HG02588 (cell line): ENCODE measurements at regions not wholly inside any gene's neighbourhood (a gene's known extent, or its start where the extent isn't known, plus 50 kb on each side); places are given as distances from the start of the nearest gene placed in this dataset.
A peak's percentile ranks its signal among the peaks of the same experiment; 100 is the strongest.

Source experiments
- ATAC-seq: cut with Tn5 transposase; IDR thresholded peaks from one replicate; pipeline ENCODE4 v1.9.1; 2021; ENCODE audit warnings: mild to moderate bottlenecking, moderate library complexity; ENCODE audit not compliant: unreplicated experiment

DNA sequence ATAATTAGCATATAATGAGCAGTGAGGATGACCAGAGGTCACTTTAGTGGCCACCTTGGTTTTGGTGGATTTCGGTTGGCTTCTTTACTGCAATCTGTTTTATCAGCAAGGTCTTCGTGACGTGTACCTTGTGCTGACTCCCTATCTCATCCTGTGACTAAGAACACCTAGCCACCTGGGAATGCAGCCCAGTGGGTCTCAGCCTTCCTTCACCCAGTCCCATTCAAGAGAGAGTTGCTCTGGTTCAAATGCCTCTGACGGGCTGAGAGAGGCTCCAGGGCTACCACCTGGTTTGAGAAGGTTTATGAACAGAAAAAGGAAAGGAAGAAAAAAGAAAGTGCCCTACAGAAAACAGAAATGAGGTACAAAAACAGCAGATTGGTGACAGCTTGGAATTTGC, 738.7 kb downstream of the SOCS6 start:
- no peak for ATAC-seq

DNA sequence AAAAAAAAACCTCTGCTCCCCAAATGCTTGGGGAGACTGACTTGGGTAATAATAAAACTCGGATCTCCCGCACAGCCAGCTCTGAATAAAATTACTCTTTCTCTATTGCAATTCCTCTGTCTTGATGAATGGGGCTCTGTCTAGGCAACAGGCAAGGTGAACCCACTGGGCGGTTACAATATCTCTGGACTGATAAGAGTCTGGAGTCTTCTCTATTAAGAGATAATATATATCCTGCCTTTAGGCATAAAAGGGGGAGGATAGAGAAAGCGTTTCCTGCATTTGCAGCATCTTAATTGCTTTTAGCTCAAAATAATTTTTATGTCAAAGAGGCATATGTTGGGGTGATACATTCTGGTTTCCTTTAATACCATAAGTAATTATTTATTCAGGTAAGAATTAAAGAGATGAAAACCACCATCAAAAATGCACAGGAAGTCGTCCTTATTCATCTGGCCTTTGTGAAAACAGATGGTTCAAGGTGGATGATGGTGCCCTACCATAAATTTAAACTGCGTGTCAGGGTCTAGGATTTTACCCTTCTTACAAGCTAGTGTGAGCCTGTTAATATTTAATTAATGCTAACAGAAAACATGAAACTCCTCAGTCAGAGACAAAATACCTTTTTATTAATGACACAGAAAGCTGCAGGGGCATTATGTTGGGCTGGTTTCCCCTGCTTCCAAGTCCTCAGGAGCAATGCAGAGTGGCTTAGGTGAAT, 736.8 kb downstream of the SOCS6 start:
- ATAC-seq, result no peak

DNA sequence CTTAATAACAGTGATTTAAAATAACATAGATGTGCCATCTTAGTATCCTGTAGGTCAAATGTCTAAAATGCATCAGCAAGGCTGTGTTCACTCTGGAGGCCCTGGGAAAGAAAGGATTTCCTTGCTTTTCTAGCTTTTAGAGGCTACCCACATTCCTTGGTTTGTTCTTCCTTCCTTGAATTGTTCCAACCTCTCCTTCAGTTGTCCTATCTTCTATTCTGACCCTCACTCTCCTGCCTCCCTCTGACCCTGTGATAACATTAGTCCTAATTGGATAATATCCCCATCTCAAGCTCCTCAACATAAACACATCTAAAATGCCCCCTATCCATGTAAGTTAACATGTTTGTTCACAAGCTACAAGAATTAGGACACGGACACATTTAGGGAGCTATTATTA, 733.5 kb downstream of the SOCS6 start:
- ATAC-seq, result no peak

DNA sequence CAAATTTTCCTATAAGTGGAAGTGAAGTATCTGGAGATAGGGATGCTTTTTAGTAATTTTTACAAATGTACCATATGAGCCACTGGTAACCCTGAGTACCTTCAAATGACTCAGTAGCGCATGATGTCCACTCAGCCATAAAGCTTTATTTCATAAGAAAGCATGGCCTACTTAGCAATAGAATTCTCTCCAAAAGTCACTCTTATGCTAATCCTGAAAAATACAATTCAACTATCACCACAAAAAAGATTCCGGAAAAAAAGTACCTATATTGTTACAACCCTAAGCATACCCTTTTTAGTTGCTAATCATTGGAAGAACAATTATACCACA, 732.2 kb downstream of the SOCS6 start:
- ATAC-seq, result no peak

DNA sequence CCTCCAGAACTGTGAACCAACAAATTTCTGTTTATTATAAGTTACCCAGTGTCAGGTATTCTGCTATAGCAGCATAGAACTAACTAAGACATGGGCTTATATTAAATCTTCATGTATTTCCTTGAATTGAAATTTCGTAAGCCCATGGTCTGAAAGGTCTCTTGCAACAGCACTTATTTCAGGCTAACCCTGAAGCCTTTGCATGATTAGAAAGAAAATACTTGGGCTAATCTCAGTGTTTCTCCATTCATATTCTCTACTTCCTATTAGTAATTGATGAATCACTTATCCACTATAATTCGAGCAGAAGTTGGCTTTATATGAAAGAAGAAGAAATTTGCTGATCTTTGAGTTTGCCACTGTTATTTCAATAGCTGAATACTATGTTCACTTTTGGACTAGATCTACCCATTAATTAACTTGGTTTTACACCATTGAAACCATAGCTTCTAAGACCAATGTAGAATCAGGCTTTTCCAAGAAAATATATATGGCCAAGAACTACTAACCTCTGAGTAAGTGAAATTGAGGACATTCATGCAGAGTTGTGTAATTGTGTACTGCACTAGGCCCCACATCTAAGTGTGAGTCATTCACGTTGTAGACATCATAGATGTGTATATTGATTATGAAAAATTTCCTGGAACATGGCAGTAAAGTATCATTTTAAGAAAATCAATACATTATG, 731.6 kb downstream of the SOCS6 start:
- ATAC-seq, result no peak

DNA sequence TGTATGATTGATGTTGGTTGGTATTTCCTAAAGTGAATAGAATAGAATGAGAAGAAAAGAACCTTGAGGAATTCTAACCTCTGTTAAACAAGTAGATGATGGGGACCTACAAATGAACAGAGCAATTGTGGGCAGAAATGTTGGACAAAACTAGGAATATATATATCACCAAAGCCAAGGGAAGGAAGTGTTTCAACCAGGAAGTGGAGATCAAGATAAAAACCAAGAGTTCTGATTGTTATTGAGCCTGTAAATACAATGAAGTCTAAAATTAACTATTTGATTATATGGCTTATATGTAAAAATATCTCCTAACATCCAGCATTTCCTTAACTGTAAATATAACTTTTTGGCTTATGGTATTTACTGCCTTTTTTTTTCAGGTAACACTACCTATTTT, 730.0 kb downstream of the SOCS6 start:
- ATAC-seq, result no peak

DNA sequence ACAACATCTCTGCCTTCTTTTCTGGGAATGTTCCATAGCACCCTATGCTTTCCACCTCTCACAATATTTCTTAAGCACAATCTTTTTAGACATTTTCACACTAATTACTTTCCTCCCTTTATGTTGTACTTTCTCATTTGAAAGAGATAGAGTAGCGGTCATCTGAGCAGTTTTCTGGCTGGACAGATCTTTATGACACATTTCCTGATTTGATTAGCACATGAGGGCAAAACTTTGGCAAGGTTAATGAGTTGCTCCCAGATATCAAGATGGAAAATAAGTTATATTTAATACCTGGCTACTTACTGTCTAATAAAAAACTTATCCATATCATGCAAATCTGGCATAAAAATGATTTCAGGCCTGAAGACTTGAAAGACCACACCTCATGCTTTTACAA, 723.9 kb downstream of the SOCS6 start:
- ATAC-seq, result no peak

DNA sequence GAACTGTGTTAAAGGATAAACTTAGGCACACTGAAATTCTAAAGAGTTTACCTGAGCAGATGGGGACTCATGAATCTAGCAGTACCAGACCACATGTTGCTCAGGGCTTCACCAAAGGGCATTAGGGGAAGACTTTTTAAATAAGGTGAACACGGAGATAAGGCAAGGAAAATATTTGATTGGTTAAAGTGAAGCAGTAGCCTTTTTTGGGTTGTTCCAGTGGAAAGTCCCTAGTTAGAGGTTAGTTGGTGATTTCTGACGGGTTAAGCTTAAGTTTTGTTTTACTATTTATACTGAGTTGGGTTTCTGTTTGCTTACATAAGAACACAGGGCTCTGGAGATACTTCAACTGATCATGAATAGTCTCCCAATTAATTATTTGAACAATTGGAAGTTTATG, 722.5 kb downstream of the SOCS6 start:
- ATAC-seq, result peak; percentile 77

DNA sequence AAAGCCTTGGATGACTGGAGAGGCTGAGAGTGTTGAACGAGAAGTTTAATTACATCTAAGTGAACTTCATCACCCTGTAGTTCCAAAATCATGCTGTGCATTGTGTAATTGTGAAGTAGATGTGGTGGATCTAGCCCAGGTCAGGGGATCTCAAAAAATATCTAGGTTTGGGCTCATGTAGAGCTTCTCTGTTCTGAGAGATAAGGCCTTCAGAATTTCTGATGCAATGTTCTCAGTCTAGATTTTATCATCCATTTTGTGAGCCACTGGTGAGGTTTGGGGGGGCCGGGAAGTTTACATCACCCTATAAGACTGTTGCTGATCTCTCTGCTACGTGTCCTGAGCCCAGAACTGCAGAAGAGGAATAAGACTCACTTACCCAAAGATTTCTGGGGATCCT, 719.4 kb downstream of the SOCS6 start:
- ATAC-seq, result no peak

DNA sequence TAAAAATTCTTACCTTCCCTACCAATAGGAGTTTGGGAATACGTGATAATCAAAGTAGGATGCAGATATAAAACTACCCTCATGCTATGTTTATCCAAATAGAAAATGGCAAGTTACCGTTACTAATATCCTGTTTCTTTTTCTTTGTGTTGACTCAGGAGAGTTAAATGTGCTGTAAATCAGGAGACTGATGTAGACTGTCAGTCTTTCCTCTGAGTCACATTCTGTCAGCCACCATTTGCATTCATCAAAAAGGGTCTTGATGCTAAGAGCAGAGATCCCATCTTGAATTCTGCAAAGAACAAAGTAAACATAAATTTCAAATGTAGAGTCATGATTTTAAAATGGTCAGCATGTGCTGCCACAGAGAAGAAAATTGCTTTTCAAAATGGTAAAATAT, 712.8 kb downstream of the SOCS6 start:
- no peak for ATAC-seq

DNA sequence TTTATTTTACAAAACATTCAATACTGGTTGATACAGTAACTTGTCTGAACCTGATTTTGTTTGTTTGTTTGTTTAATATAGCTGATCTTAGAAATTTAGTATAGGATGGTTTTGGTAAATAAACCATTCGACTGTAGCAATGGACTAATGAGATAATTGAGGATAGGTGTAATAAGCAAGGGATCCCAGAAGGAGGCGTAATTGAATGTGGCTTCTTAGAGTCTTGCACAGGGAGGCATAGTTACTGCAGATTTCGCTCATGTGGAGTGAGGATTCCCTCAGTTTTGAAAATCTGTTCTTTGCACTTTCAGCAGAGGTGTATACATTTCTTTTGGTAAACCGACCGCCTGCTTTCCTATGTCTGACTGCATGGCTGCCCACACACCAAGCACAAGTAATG, 709.6 kb downstream of the SOCS6 start:
- ATAC-seq, result no peak

DNA sequence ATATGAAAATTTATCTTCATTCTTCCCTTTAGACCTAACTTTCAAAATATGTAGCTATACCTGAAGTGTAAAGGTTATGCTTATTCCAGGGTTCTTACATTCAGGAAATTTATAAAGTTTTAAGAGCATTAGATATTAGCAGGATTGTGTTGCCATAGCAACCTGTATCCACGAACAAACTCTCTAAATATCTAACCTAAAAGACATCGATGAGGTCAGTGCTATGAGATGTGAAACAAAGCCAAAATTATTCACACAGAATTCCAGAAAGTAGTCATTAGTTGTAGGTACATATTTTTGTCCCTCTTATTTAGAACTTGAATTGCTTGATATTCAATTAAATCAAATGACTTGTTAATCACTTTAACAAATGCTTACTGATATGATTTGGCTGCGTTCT, 705.3 kb downstream of the SOCS6 start:
- ATAC-seq, result no peak

DNA sequence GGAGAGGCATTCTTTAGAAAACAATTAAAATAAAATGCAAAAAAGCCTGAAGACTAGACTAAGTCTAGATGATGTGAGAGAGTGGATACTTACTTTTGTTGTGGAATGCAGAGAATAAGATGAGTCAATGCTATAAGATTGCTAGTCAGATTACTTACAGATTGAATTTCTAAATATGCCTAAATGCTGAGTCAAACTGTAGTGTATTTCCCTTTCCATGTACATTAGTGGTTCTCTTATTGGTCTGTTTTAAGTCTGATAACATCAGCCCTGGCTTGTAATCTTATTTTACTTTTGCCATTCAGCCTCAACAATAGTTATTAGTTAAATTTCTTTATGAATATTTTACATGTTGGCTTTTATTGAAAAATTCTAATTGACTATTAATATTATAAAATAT, 702.7 kb downstream of the SOCS6 start:
- ATAC-seq, result no peak

DNA sequence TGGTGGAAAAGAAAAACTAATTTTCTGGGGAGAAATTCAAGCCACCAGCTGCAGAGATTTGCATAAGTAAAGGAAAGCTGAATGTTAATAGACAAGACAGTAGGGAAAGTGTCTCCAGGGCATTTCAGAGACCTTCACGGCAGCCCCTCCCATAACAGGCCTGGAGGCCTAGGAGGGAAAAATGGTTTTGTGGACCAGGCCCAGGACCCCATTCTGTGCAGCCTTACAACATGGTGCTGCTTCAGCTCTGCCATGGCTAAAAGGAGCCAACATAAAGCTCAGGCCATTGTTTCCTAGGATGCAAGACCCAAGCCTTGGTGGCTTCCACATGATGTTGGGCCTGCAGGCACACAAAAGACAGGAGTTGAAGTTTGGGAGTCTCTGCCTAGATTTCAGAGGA, 697.1 kb downstream of the SOCS6 start:
- ATAC-seq, result no peak

DNA sequence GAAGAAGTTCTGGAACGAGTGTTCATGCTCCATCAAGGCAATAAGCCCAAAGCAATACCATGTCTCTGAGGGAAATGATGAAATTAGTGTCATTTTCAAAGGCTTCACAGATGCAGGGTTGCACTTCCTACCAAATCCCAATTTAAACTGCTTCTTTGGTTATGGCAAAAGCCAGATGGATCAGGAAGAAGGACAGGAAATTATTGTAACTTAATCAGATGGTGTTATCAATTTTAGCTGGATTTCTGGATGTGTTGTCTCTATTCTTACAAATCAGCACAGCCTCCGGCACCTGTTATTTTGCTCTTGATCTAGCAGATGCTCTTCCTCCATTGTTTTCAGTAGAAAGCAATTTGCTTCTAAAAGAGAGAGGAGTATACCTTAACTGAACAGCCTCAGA, 693.4 kb downstream of the SOCS6 start:
- ATAC-seq, result no peak

DNA sequence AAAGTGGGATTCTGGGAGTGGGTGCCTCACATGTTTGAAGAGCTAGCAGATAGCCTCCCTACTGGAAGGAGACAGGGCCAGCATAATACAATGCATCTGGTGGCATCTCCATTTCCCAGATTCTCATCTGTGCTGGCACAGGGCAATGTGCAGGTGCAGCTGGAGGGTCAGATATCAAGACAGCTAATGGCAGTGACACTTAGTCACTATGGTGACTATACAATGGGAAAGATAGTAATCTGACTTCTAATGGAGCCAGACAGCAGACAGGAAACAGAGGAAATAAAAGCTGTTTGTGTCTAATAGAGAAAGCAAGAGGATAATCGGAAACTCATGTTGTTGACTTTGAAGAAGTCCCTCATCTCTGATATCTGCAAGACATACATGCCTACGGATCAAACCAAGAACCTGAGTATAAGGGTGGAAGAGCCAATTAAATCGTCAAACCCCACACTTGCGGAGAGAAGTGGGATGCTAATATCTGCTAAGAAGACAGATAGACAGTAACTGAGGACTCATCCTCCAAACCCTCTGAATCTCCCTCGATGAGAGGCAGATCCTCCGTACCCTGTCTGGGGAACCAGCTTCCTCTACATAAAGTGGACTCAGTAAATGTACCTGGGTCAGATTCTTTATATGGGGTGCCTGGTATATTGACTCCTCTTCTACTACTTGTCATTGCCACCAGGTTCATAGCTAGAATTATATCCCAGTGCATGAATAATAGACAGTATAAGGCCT, 692.7 kb downstream of the SOCS6 start:
- no peak for ATAC-seq

DNA sequence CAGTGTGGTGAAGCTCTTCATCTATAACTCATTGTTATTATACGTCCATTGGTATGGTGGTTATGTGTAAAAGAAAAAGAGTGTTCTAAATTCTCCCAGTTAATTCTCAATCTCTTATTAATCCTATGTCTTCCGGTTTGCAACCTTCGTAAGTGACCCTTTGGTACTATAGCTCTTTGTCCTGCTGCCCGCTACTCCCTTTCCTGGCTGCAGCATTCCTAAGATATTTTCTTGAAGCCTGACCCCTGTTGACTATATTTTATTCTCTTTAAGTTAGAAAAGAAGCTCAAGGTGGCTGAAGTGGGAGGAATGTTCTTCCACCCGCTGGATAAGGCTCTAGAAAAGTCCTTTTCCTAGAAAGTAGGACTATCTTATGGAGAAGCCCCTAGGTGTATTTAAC, 684.8 kb downstream of the SOCS6 start:
- ATAC-seq, result no peak

DNA sequence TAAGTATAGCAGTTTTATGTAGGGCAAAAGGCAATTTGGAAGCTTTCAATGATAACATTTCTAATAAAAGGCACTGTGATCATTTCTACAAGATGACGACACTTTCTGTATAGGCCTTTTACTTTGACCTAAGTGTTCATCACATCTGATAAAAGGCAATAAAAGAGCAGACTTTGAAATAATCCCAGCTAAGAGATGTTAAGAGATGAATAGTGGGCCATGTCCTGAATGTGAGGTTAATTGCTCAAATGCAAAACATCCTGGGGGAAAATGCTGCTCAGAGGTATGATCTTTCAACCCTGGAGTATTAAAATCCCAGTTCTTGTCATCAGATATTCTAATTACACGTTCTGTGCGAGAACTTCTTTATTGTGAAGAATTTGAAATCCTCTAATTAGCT, 677.6 kb downstream of the SOCS6 start:
- no peak for ATAC-seq

DNA sequence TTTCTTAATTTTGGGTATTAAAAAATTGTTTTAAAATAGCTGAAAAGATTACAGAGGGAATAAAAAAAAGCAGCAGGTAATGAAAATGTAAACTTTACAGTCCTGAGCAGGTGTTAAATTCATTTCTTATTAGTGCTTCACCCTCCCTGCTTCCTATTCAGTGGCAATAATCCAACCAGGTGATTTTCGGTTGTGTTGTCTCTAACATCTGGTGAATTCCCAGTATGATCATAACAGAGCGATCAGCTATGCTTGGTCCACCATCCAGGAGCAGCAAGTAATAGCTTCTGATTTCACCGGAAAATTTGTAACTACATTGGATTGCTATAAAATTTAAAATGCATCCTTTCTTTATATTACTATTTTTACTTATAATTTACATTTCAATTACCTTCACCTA, 673.1 kb downstream of the SOCS6 start:
- ATAC-seq, result no peak

DNA sequence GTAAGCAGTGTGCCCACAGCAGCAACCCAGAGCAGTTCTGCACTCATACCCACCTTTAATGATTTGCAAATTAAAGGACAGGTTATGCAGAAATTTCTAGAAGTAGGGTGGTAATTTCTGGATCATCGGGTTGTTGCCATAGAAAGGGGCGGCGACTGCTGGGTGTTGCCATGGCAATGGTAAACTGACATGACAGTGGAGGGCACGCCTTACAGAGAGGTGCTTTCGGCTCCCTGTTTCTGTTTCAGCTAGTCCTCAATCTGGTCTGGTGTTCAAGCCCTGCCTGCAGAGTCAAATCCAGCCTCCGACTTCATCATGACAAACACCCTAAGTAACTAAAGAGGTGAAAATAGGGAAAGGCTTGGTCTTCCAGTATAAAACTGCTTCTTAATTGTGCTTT, 667.7 kb downstream of the SOCS6 start:
- no peak for ATAC-seq

DNA sequence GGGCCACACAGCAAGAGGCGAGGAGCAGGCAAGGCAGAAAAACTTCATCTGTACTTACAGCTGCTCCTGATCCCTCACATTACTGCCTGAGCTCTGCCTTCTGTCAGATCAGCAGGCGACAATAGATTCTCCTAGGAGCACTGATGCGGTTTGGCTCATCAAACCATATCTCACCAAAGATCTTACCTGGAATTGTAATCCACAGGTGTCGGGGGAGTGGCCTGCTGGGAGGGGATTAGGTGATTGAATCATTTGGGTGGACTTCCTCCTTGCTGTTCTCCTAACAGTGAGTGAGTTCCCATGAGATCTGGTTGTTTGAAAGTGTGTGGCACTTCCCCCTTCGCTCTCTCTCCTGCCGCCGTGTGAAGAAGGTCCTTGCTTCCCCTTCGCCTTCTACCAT, 647.3 kb downstream of the SOCS6 start:
- ATAC-seq, result no peak
